Natural killer cell (primary cell): ENCODE measurements at regions not wholly inside any gene's neighbourhood (a gene's known extent, or its start where the extent isn't known, plus 50 kb on each side); places are given as distances from the start of the nearest gene placed in this dataset.

Experiments used
- ATAC-seq, 3 donors: fragments of 150-1000 bp in 2 of 3; fragments of 200-7000 bp in 1 of 3; cut with Tn5 transposase; 1 replicate in 1 of 3; 2 replicates in 2 of 3; pipeline ENCODE4 v1.10.0; 2021; ENCODE audit warnings: mild to moderate bottlenecking in 2 of 3, moderate library complexity in 2 of 3
- DNase-seq, 2 donors: peaks; one replicate each; pipeline versions ENCODE4 v3.0.0 to v3.0.0-alpha.2; 2013 to 2021; ENCODE audit warnings: mixed read lengths in 1 of 2
- H3K27ac ChIP-seq: one replicate; pipeline ENCODE4 v1.5.1; 2013; ENCODE audit warnings: mild to moderate bottlenecking, low read length
- H3K27me3 ChIP-seq: one replicate; pipeline ENCODE4 v1.6.1; 2013; ENCODE audit warnings: low read length; ENCODE audit not compliant: control insufficient read depth, insufficient read depth
- H3K36me3 ChIP-seq: one replicate; pipeline ENCODE4 v1.6.1; 2013; ENCODE audit warnings: low read length; ENCODE audit not compliant: control insufficient read depth, insufficient read depth
- H3K4me1 ChIP-seq: one replicate; pipeline ENCODE4 v1.6.1; 2013; ENCODE audit warnings: low read length; ENCODE audit not compliant: control insufficient read depth, insufficient read depth
- H3K4me3 ChIP-seq: one replicate; pipeline ENCODE4 v1.5.1; 2013; ENCODE audit warnings: low read length
- H3K9me3 ChIP-seq: one replicate; pipeline ENCODE4 v1.6.1; 2013; ENCODE audit warnings: low read length; ENCODE audit not compliant: control insufficient read depth, insufficient read depth
- H3K27ac Mint-ChIP-seq, 2 donors: one replicate each; pipeline ENCODE4 v1.8.0; 2022; ENCODE audit warnings: mild to moderate bottlenecking in 2 of 2, mixed read lengths in 2 of 2, moderate library complexity in 1 of 2
- H3K27me3 Mint-ChIP-seq, 2 donors: one replicate each; pipeline ENCODE4 v1.8.0; 2022; ENCODE audit warnings: low read depth in 2 of 2, mixed read lengths in 2 of 2
- H3K36me3 Mint-ChIP-seq: one replicate; pipeline ENCODE4 v1.8.0; 2022; ENCODE audit warnings: mixed read lengths
- H3K4me1 Mint-ChIP-seq, 2 donors: one replicate each; pipeline ENCODE4 v1.8.0; 2022; ENCODE audit warnings: mixed read lengths in 2 of 2
- H3K4me3 Mint-ChIP-seq: one replicate; pipeline ENCODE4 v1.8.0; 2022; ENCODE audit warnings: mild to moderate bottlenecking, moderate library complexity, mixed read lengths
- H3K9me3 Mint-ChIP-seq, 2 donors: one replicate each; pipeline ENCODE4 v1.8.0; 2022; ENCODE audit warnings: mixed read lengths in 2 of 2
- WGBS: methylation state at CpG from one replicate; pipeline ENCODE4 v1.1.7; 2013; ENCODE audit warnings: missing lambda C conversion rate; ENCODE audit not compliant: insufficient coverage; 5-methylcytosine and 5-hydroxymethylcytosine counted together
- intact Hi-C: fragments of 100-400 bp; cut with micrococcal nuclease; formaldehyde crosslinking; loops from one replicate; pipeline ENCODE4 v1.14.2; 2022
- TF ChIP-seq, protein P1 (sequence below): fragments of 200-600 bp; IDR thresholded peaks from one replicate; pipeline ENCODE4 v1.8.0; 2022; ENCODE audit warnings: antibody characterized with exemption

DNA sequence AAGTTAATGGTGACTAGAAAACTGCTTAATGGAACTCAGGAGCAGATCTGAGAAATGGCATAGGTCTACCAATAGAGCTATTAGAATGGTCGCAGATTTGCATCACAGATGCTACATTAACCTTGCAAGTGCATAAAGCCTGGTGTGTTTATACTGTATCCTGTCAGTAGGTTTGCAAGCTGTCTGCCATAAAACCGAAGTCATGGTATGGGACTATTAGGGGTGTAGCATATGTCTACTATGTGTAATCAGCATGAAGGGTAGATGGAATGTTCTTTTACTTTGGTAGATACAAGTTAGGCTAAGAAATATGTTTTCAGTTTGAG is 574.2 kb upstream of the ADGRL2 start:
- ATAC-seq: no peak
- Mint-ChIP-seq H3K4me1 (no peaks in the 10 kb centered on the region), H3K4me3 (no peak overlapping the region), H3K36me3 (no peaks in the 10 kb centered on the region), H3K27ac (no peak overlapping the region), H3K9me3 (peaks cover 0 to 5% of the 10 kb centered on the region in 2 donors), H3K27me3 (no peaks in the 10 kb centered on the region)
- H3K27ac ChIP-seq: no peak overlapping the region
- TF ChIP-seq, protein P1, sequence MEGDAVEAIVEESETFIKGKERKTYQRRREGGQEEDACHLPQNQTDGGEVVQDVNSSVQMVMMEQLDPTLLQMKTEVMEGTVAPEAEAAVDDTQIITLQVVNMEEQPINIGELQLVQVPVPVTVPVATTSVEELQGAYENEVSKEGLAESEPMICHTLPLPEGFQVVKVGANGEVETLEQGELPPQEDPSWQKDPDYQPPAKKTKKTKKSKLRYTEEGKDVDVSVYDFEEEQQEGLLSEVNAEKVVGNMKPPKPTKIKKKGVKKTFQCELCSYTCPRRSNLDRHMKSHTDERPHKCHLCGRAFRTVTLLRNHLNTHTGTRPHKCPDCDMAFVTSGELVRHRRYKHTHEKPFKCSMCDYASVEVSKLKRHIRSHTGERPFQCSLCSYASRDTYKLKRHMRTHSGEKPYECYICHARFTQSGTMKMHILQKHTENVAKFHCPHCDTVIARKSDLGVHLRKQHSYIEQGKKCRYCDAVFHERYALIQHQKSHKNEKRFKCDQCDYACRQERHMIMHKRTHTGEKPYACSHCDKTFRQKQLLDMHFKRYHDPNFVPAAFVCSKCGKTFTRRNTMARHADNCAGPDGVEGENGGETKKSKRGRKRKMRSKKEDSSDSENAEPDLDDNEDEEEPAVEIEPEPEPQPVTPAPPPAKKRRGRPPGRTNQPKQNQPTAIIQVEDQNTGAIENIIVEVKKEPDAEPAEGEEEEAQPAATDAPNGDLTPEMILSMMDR: no peak
- H3K27me3 ChIP-seq: no peaks in the 10 kb centered on the region
- H3K4me1 ChIP-seq: no peaks in the 10 kb centered on the region
- 77% methylated on average over 2 of the region's 2 CpGs for WGBS
- no peaks in the 10 kb centered on the region for H3K36me3 ChIP-seq
- H3K4me3 ChIP-seq: no peak overlapping the region
- H3K9me3 ChIP-seq: peaks cover 3% of the 10 kb centered on the region
- intact Hi-C loops: no loop called here
- DNase-seq: no peak

DNA sequence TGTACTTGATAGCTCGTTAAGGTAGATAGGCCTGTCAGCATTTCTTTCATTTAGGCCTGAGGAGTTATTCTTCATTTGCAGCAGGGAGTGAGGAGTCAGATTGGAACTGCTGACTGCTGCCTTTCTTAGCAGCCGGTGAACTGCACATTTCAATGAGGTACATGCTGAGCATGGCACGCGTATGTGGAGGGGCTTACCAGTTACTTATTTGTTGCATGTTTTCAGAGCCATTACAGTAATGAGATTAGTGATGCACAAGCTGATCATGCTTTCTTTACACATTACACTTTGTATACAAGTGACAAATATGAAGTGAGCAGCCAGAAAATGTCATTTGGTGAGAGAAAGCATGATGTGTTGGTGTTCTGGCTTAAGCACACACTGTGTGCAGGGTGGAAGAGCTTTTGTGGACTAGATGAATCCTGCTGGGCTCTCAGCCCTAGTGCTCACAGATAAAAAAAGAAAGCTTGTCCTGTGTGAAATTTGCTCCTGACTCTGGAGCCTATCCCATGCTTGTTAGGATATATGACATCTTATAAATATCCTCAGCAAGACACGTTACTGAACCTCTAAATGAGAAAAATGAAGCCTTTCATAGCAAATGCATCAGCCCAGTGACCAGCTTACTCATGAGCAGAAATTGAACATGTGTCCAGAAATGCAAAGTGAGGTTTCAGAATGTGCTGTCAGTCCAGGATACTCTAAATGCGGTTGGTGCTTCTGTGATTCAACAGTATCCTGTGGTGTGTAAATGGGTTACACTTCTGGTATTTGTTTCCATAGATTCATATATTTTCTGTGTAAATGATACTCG is 574.7 kb upstream of the ADGRL2 start:
- H3K27me3 Mint-ChIP-seq: no peaks in the 10 kb centered on the region
- Histone ChIP-seq H3K27ac (no peak overlapping the region), H3K9me3 (peaks cover 9% of the 10 kb centered on the region), H3K4me3 (no peak overlapping the region), H3K4me1 (no peaks in the 10 kb centered on the region), H3K27me3 (no peaks in the 10 kb centered on the region), H3K36me3 (no peaks in the 10 kb centered on the region)
- H3K27ac Mint-ChIP-seq: no peak overlapping the region
- TF ChIP-seq, protein P1: no peak
- ATAC-seq: no peak
- 91% methylated on average over 7 of the region's 7 CpGs for WGBS
- no peaks in the 10 kb centered on the region for H3K4me1 Mint-ChIP-seq
- no peaks in the 10 kb centered on the region for H3K36me3 Mint-ChIP-seq
- H3K4me3 Mint-ChIP-seq: no peak overlapping the region
- DNase-seq: no peak
- peaks cover 3 to 7% of the 10 kb centered on the region in 2 donors for H3K9me3 Mint-ChIP-seq
- intact Hi-C loops: no loop called here

DNA sequence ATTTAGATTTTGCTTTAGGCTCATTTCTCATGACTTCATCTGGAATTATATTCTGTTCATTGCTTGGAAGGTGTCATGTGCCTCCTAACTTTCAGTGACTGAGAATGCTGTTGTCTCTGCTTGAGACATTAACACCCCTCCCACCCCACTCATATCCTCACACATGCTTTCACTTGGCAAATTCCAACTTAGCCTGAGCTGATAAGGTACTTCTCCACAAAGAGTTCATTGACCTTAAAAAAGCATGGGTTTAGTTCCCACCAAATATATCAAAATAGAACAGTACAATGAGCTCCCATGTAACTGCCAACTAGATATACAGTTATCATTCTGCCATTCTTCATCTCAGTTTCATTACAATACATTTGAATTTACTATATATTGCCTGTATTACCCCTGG is 576.5 kb upstream of the ADGRL2 start:
- no peak for ATAC-seq
- Mint-ChIP-seq H3K36me3 (no peaks in the 10 kb centered on the region), H3K4me1 (no peaks in the 10 kb centered on the region), H3K9me3 (peaks cover 3 to 7% of the 10 kb centered on the region in 2 donors), H3K27ac (no peak overlapping the region), H3K4me3 (no peak overlapping the region), H3K27me3 (no peaks in the 10 kb centered on the region)
- intact Hi-C loops: no loop called here
- Histone ChIP-seq H3K9me3 (peaks cover 11% of the 10 kb centered on the region), H3K27ac (no peak overlapping the region), H3K4me1 (no peaks in the 10 kb centered on the region), H3K4me3 (no peak overlapping the region), H3K27me3 (no peaks in the 10 kb centered on the region), H3K36me3 (no peaks in the 10 kb centered on the region)
- TF ChIP-seq, protein P1: no peak
- DNase-seq: no peak

DNA sequence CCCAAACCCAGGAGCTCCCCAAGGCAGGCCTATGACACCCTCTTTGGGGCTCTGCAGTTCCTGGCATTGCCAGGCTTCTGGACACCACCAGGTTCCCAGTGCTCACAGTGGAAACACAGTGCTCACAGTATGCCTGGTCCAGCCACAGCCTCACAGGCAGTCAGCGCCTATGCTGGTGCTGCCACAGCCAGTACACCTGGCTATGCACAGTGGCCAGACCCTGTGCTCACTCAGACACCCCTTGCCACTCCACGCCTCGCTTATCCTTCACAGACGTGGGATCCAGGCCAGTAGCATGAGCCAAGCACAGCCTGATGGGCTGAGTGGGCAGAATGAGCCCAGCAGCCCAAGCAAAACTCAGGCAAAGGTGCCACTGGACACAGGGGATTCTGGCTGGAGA is 579.2 kb upstream of the ADGRL2 start:
- no peak overlapping the region for H3K4me3 Mint-ChIP-seq
- no peaks in the 10 kb centered on the region for H3K27me3 Mint-ChIP-seq
- intact Hi-C loops: no loop called here
- DNase-seq (no peak), ATAC-seq (no peak)
- Histone ChIP-seq H3K36me3 (no peaks in the 10 kb centered on the region), H3K27me3 (no peaks in the 10 kb centered on the region), H3K4me1 (no peaks in the 10 kb centered on the region), H3K4me3 (no peak overlapping the region), H3K9me3 (peaks cover 11% of the 10 kb centered on the region), H3K27ac (no peak overlapping the region)
- no peaks in the 10 kb centered on the region for H3K4me1 Mint-ChIP-seq
- peaks cover 3 to 5% of the 10 kb centered on the region in 2 donors for H3K9me3 Mint-ChIP-seq
- TF ChIP-seq, protein P1: no peak
- no peaks in the 10 kb centered on the region for H3K36me3 Mint-ChIP-seq
- H3K27ac Mint-ChIP-seq: no peak overlapping the region
- 93% methylated on average over 4 of the region's 4 CpGs for WGBS
